ENCODE measurements at regions not wholly inside any gene's neighbourhood (a gene's known extent, or its start where the extent isn't known, plus 50 kb on each side); places are given as distances from the start of the nearest gene placed in this dataset.
"Not testable (repeated sequence)": the region's sequence is repeated elsewhere in the genome, so short reads cannot be mapped to it uniquely, and the experiment has no call there.

- Histone ChIP-seq H3K27me3 (no peaks in the 10 kb centered on the region), H3K36me3 (no peaks in the 10 kb centered on the region), H3K4me1 (peaks cover 0 to 3% (median 0%) of the 10 kb centered on the region in 4 donors), H3K27ac (no peak overlapping the region), H3K4me3 (no peak overlapping the region), H3K9me3 (no peaks in the 10 kb centered on the region)
- no peak for TF ChIP-seq EP300 (IDR thresholded peaks at IDR 0.05)
- TF ChIP-seq POLR2A (IDR thresholded peaks at IDR 0.05), result no peak
- TF ChIP-seq, protein P1, sequence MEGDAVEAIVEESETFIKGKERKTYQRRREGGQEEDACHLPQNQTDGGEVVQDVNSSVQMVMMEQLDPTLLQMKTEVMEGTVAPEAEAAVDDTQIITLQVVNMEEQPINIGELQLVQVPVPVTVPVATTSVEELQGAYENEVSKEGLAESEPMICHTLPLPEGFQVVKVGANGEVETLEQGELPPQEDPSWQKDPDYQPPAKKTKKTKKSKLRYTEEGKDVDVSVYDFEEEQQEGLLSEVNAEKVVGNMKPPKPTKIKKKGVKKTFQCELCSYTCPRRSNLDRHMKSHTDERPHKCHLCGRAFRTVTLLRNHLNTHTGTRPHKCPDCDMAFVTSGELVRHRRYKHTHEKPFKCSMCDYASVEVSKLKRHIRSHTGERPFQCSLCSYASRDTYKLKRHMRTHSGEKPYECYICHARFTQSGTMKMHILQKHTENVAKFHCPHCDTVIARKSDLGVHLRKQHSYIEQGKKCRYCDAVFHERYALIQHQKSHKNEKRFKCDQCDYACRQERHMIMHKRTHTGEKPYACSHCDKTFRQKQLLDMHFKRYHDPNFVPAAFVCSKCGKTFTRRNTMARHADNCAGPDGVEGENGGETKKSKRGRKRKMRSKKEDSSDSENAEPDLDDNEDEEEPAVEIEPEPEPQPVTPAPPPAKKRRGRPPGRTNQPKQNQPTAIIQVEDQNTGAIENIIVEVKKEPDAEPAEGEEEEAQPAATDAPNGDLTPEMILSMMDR (IDR thresholded peaks at IDR 0.05), result no peak
- WGBS, 2 donors, result 70 to 77% methylated on average over 1 of the region's 1 CpG
- no peak for DNase-seq (ENCODE audit: low spot score in 2 of 2)
These were observed 457.8 kb downstream of the KLHL4 start for GRCh38 chrX:87975365-87975764.

- DNase-seq (ENCODE audit: low spot score in 2 of 2); H3K27ac ChIP-seq; H3K36me3 ChIP-seq; H3K4me3 ChIP-seq; H3K4me1 ChIP-seq; H3K27me3 ChIP-seq; H3K9me3 ChIP-seq: not testable (repeated sequence)
- 86 to 87% methylated on average over 3 of the region's 3 CpGs for WGBS, 2 donors
These were observed 490.3 kb downstream of the KLHL4 start for GRCh38 chrX:88007873-88008272.

GRCh38 chrX:88024022-88024421 lies 506.4 kb downstream of the KLHL4 start:
- no peaks in the 10 kb centered on the region for H3K9me3 ChIP-seq
- 81 to 82% methylated on average over 3 of the region's 3 CpGs for WGBS, 2 donors
- no peaks in the 10 kb centered on the region for H3K36me3 ChIP-seq
- H3K4me3 ChIP-seq, result no peak overlapping the region
- no peak for TF ChIP-seq EP300 (IDR thresholded peaks at IDR 0.05)
- no peak for TF ChIP-seq POLR2A (IDR thresholded peaks at IDR 0.05)
- TF ChIP-seq, protein P1 (IDR thresholded peaks at IDR 0.05), result no peak
- H3K4me1 ChIP-seq, result no peaks in the 10 kb centered on the region
- DNase-seq (ENCODE audit: low spot score in 2 of 2), result no peak
- H3K27me3 ChIP-seq, result no peaks in the 10 kb centered on the region
- no peak overlapping the region for H3K27ac ChIP-seq

- no peaks in the 10 kb centered on the region for H3K4me1 ChIP-seq
These were observed 554.9 kb downstream of the KLHL4 start for GRCh38 chrX:88072339-88073030.

DNA sequence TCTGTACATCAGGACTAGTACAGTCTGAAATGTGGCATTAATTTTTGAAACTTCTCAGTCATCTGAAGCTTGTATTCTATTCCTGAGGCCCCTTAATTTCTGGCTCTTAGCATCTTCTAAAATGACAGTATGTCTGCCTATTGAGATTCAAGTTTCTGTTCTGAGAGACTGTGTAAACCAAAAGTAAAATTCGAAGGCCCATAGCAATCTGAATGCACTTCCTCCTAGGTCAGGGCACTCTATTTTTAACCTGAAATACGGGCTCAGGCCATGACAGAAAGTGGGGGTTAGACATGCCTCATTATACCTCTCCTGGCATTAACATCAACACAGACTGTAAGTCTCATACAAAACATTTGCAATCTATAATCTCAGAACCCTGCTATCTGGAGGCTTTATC lies 584.4 kb downstream of the KLHL4 start:
- H3K4me1 ChIP-seq, result no peaks in the 10 kb centered on the region
- H3K27me3 ChIP-seq, result peaks cover 0 to 4% of the 10 kb centered on the region in 2 donors
- no peak overlapping the region for H3K4me3 ChIP-seq
- TF ChIP-seq POLR2A (IDR thresholded peaks at IDR 0.05) (no peak), EP300 (IDR thresholded peaks at IDR 0.05) (no peak)
- TF ChIP-seq, protein P1 (IDR thresholded peaks at IDR 0.05), result no peak
- 24 to 30% methylated on average over 2 of the region's 2 CpGs for WGBS, 2 donors
- no peak for DNase-seq (ENCODE audit: low spot score in 2 of 2)
- H3K27ac ChIP-seq, result no peak overlapping the region
- H3K9me3 ChIP-seq, result no peaks in the 10 kb centered on the region
- H3K36me3 ChIP-seq, result no peaks in the 10 kb centered on the region

More at GRCh38 chrX:88072339-88073030, 554.9 kb downstream of the KLHL4 start:
- 87 to 88% methylated on average over 2 of the region's 2 CpGs for WGBS, 2 donors
- Histone ChIP-seq H3K27ac (no peak overlapping the region), H3K9me3 (no peaks in the 10 kb centered on the region), H3K36me3 (no peaks in the 10 kb centered on the region), H3K27me3 (no peaks in the 10 kb centered on the region), H3K4me3 (no peak overlapping the region)
- DNase-seq (ENCODE audit: low spot score in 2 of 2), result no peak
- TF ChIP-seq EP300 (IDR thresholded peaks at IDR 0.05) (no peak), POLR2A (IDR thresholded peaks at IDR 0.05) (no peak)
- TF ChIP-seq, protein P1 (IDR thresholded peaks at IDR 0.05), result no peak

All from tibial nerve (tissue), 4 donors.